Neural cell (in vitro differentiated cells): ENCODE measurements at regions not wholly inside any gene's neighbourhood (a gene's known extent, or its start where the extent isn't known, plus 50 kb on each side); places are given as distances from the start of the nearest gene placed in this dataset.

Experiments used
- H2AFZ ChIP-seq: fragments of 200-600, 300-800 bp; sonication (generic), shearing (Covaris generic); 2 replicates; pipeline ENCODE4 v1.6.0; 2014; ENCODE audit warnings: low read depth, mild to moderate bottlenecking, antibody characterized with exemption, low read length, moderate library complexity
- H3F3A ChIP-seq: fragments of 200-600 bp; shearing (Covaris generic); 2 replicates; pipeline ENCODE4 v1.6.1; 2016; ENCODE audit warnings: mild to moderate bottlenecking, moderate library complexity, mixed read lengths, antibody characterized with exemption, low read length; ENCODE audit not compliant: insufficient read depth, poor library complexity, severe bottlenecking
- H3K27ac ChIP-seq: fragments of 200-600, 300-800 bp; sonication (generic), shearing (Covaris generic); 2 replicates; pipeline ENCODE4 v1.5.1; 2014; ENCODE audit warnings: mild to moderate bottlenecking, low read length, moderate library complexity
- H3K27me3 ChIP-seq: fragments of 300-800, 200-600 bp; sonication (generic), shearing (Covaris generic); 2 replicates; pipeline ENCODE4 v1.6.0; 2014; ENCODE audit warnings: mild to moderate bottlenecking, low read depth, low read length, moderate library complexity; ENCODE audit not compliant: insufficient read depth
- H3K36me3 ChIP-seq: fragments of 300-800, 200-600 bp; sonication (generic), shearing (Covaris generic); 2 replicates; pipeline ENCODE4 v1.5.1; 2014; ENCODE audit warnings: mild to moderate bottlenecking, antibody characterized with exemption, low read length, moderate library complexity; ENCODE audit not compliant: insufficient read depth
- H3K4me2 ChIP-seq: fragments of 300-800, 200-600 bp; sonication (generic), shearing (Covaris generic); 2 replicates; pipeline ENCODE4 v1.6.0; 2014; ENCODE audit warnings: mild to moderate bottlenecking, low read length
- H3K4me3 ChIP-seq: fragments of 300-800, 200-600 bp; sonication (generic), shearing (Covaris generic); 2 replicates; pipeline ENCODE4 v1.5.1; 2014; ENCODE audit warnings: mild to moderate bottlenecking, low read length, moderate library complexity
- H3K79me2 ChIP-seq: fragments of 200-600 bp; shearing (Covaris generic); replicated peaks from 2 replicates; pipeline ENCODE4 v1.6.0; 2014; ENCODE audit warnings: mild to moderate bottlenecking, low read length, moderate library complexity; ENCODE audit not compliant: insufficient read depth
- H3K9ac ChIP-seq: fragments of 300-800, 200-600 bp; sonication (generic), shearing (Covaris generic); 2 replicates; pipeline ENCODE4 v1.6.1; 2016; ENCODE audit warnings: mild to moderate bottlenecking, low read length, mixed read lengths
- H3K9me2 ChIP-seq: fragments of 200-600 bp; shearing (Covaris generic); 2 replicates; pipeline ENCODE4 v1.6.1; 2016; ENCODE audit warnings: mild to moderate bottlenecking, low read length, mixed read lengths; ENCODE audit not compliant: insufficient read depth
- H3K9me3 ChIP-seq: fragments of 200-600, 300-800 bp; sonication (generic), shearing (Covaris generic); 2 replicates; pipeline ENCODE4 v1.6.1; 2016; ENCODE audit warnings: mild to moderate bottlenecking, mixed run types, low read length, moderate library complexity, mixed read lengths
- H4K20me1 ChIP-seq: fragments of 200-600 bp; shearing (Covaris generic); 2 replicates; pipeline ENCODE4 v1.6.1; 2016; ENCODE audit warnings: mild to moderate bottlenecking, mixed run types; ENCODE audit not compliant: insufficient read depth
- EP300 ChIP-seq: fragments of 450-650 bp; conservative IDR thresholded peaks from 2 replicates; pipeline ENCODE4 v1.6.1; 2014; ENCODE audit warnings: antibody characterized with exemption, mild to moderate bottlenecking, moderate library complexity; ENCODE audit not compliant: poor library complexity, severe bottlenecking
- EZH2 ChIP-seq: fragments of 200-600, 300-800 bp; shearing (Covaris generic), sonication (generic); IDR thresholded peaks from 2 replicates; pipeline ENCODE4 v1.6.1; 2014; ENCODE audit warnings: antibody characterized with exemption, low read length, borderline replicate concordance, mild to moderate bottlenecking; ENCODE audit not compliant: insufficient read depth, poor library complexity, severe bottlenecking
- MXI1 ChIP-seq: fragments of 450-650 bp; conservative IDR thresholded peaks from 2 replicates; pipeline ENCODE4 v1.6.1; 2014; ENCODE audit warnings: antibody characterized with exemption, mild to moderate bottlenecking; ENCODE audit not compliant: poor library complexity, severe bottlenecking
- POLR2AphosphoS5 ChIP-seq: IDR thresholded peaks from 2 replicates; pipeline ENCODE4 v1.6.1; 2012
- RAD21 ChIP-seq: fragments of 450-650 bp; conservative IDR thresholded peaks from 2 replicates; pipeline ENCODE4 v1.6.1; 2014; ENCODE audit warnings: antibody characterized with exemption, mild to moderate bottlenecking, moderate library complexity
- SMC3 ChIP-seq: fragments of 450-650 bp; conservative IDR thresholded peaks from 2 replicates; pipeline ENCODE4 v1.6.1; 2014; ENCODE audit warnings: antibody characterized with exemption, mild to moderate bottlenecking, moderate library complexity; ENCODE audit not compliant: poor library complexity
- TAF1 ChIP-seq: IDR thresholded peaks from 2 replicates; pipeline ENCODE4 v1.6.1; 2012; ENCODE audit warnings: low read depth
- TF ChIP-seq, protein P1 (sequence below): IDR thresholded peaks from 2 replicates; pipeline ENCODE4 v1.6.1; 2012; ENCODE audit warnings: borderline replicate concordance
- TF ChIP-seq, protein P2 (sequence below): fragments of 450-650 bp; IDR thresholded peaks from 2 replicates; pipeline ENCODE4 v1.5.1; 2014; ENCODE audit warnings: antibody characterized with exemption, mild to moderate bottlenecking, moderate library complexity; ENCODE audit not compliant: poor library complexity, severe bottlenecking

DNA sequence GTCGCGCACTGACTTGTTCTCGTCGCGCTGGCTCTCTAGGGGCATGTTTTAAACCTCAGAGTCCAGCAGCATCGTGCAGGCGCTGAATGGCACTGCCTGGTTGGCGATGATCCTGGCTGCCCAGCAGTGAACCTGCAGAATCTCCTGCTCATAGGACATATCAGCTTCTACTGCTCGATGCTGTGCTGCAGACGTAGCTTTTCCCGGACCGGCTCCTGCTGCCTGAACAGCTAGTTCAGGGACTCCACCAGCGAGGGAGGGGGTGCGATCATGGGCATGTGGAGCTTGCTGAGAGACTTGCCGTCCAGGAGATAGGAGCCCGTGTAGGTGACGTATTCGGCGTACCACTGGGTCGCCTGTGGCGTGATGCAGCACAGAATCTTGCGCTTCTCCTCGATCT, 890.0 kb upstream of the LRRTM1 start:
- Histone ChIP-seq H3K36me3 (no peaks in the 10 kb centered on the region), H3K4me2 (no peak overlapping the region), H3K27ac (no peak overlapping the region), H3K9me2 (no peaks in the 10 kb centered on the region), H3K4me3 (no peak overlapping the region), H2AFZ (no peak overlapping the region), H4K20me1 (no peaks in the 10 kb centered on the region), H3K79me2 (no peaks in the 10 kb centered on the region), H3K9me3 (peaks cover 5% of the 10 kb centered on the region), H3K9ac (no peak overlapping the region), H3K27me3 (no peaks in the 10 kb centered on the region), H3F3A (no peaks in the 10 kb centered on the region)
- TF ChIP-seq, protein P1, sequence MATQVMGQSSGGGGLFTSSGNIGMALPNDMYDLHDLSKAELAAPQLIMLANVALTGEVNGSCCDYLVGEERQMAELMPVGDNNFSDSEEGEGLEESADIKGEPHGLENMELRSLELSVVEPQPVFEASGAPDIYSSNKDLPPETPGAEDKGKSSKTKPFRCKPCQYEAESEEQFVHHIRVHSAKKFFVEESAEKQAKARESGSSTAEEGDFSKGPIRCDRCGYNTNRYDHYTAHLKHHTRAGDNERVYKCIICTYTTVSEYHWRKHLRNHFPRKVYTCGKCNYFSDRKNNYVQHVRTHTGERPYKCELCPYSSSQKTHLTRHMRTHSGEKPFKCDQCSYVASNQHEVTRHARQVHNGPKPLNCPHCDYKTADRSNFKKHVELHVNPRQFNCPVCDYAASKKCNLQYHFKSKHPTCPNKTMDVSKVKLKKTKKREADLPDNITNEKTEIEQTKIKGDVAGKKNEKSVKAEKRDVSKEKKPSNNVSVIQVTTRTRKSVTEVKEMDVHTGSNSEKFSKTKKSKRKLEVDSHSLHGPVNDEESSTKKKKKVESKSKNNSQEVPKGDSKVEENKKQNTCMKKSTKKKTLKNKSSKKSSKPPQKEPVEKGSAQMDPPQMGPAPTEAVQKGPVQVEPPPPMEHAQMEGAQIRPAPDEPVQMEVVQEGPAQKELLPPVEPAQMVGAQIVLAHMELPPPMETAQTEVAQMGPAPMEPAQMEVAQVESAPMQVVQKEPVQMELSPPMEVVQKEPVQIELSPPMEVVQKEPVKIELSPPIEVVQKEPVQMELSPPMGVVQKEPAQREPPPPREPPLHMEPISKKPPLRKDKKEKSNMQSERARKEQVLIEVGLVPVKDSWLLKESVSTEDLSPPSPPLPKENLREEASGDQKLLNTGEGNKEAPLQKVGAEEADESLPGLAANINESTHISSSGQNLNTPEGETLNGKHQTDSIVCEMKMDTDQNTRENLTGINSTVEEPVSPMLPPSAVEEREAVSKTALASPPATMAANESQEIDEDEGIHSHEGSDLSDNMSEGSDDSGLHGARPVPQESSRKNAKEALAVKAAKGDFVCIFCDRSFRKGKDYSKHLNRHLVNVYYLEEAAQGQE = no peak
- TF ChIP-seq TAF1 (no peak), EP300 (no peak), EZH2 (no peak), MXI1 (no peak), POLR2AphosphoS5 (no peak), RAD21 (no peak), SMC3 (no peak)
- TF ChIP-seq, protein P2, sequence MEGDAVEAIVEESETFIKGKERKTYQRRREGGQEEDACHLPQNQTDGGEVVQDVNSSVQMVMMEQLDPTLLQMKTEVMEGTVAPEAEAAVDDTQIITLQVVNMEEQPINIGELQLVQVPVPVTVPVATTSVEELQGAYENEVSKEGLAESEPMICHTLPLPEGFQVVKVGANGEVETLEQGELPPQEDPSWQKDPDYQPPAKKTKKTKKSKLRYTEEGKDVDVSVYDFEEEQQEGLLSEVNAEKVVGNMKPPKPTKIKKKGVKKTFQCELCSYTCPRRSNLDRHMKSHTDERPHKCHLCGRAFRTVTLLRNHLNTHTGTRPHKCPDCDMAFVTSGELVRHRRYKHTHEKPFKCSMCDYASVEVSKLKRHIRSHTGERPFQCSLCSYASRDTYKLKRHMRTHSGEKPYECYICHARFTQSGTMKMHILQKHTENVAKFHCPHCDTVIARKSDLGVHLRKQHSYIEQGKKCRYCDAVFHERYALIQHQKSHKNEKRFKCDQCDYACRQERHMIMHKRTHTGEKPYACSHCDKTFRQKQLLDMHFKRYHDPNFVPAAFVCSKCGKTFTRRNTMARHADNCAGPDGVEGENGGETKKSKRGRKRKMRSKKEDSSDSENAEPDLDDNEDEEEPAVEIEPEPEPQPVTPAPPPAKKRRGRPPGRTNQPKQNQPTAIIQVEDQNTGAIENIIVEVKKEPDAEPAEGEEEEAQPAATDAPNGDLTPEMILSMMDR = no peak

DNA sequence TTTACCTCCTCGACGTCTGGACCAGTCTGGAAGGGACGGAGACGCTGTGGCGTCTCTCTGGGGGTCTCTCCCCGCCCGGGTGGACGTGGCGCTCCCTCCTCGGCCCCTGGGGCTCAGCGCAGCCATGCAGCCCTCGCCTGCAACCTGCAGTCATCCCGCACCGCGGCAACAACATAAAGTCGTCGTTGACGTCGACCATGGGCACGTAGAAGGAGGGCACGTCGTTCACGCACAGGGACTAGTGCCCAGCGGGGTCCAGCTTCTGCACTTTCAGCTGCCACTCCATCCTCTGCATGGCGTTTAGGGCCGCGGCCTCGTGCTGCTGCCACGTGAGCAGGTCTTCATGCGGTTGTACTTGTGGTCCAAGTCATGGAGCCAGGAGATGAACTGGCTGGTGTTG, 889.6 kb upstream of the LRRTM1 start:
- Histone ChIP-seq H3K36me3 (no peaks in the 10 kb centered on the region), H3K9ac (no peak overlapping the region), H3F3A (no peaks in the 10 kb centered on the region), H3K27me3 (no peaks in the 10 kb centered on the region), H2AFZ (no peak overlapping the region), H3K79me2 (no peaks in the 10 kb centered on the region), H3K9me3 (peaks cover 5% of the 10 kb centered on the region), H3K27ac (no peak overlapping the region), H3K9me2 (no peaks in the 10 kb centered on the region), H4K20me1 (no peaks in the 10 kb centered on the region), H3K4me3 (no peak overlapping the region), H3K4me2 (no peak overlapping the region)
- TF ChIP-seq POLR2AphosphoS5 = no peak
- TF ChIP-seq MXI1 = no peak
- TF ChIP-seq EZH2 = no peak

DNA sequence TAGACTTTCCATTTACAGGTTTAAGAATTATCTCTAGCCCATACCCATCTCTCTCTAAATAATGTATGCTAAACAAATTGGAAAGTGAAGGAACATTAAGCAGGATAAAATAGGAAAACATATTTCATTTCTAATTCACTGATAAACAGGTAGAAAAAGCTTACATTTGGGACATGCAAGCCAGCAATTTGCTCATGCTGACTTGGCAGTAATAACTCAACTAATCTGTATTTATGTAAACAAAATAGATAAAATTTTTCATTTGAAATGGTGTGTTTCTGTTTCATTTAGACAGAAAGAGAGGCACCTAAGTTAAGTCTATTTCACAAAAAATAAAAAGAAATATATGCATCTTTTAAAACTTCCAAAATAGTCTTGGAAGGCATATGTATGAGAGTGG, 877.3 kb upstream of the LRRTM1 start:
- no peak overlapping the region for H3K27ac ChIP-seq
- H4K20me1 ChIP-seq = no peaks in the 10 kb centered on the region
- H3K36me3 ChIP-seq = no peaks in the 10 kb centered on the region
- no peaks in the 10 kb centered on the region for H3K9me3 ChIP-seq
- no peak overlapping the region for H2AFZ ChIP-seq
- TF ChIP-seq EP300 (no peak), MXI1 (no peak), EZH2 (no peak), SMC3 (no peak), RAD21 (no peak), TAF1 (no peak), POLR2AphosphoS5 (no peak)
- TF ChIP-seq, protein P2 = no peak
- TF ChIP-seq, protein P1 = no peak
- no peaks in the 10 kb centered on the region for H3K27me3 ChIP-seq
- no peaks in the 10 kb centered on the region for H3K9me2 ChIP-seq
- H3K4me3 ChIP-seq = no peak overlapping the region
- no peak overlapping the region for H3K4me2 ChIP-seq
- H3F3A ChIP-seq = no peaks in the 10 kb centered on the region
- H3K9ac ChIP-seq = no peak overlapping the region
- no peaks in the 10 kb centered on the region for H3K79me2 ChIP-seq
